Dendritic cell treated with granulocyte-macrophage colony-stimulating factor and Interleukin-4, amounts not matched to agents 40 ng/mL and 50 ng/mL, for 4 days (primary cell): ENCODE measurements at regions not wholly inside any gene's neighbourhood (a gene's known extent, or its start where the extent isn't known, plus 50 kb on each side); places are given as distances from the start of the nearest gene placed in this dataset.
"Not testable (repeated sequence)": the region's sequence is repeated elsewhere in the genome, so short reads cannot be mapped to it uniquely, and the experiment has no call there.

Experiments
- H3K27ac Mint-ChIP-seq: one replicate; pipeline ENCODE4 v1.8.0; 2022; ENCODE audit warnings: mild to moderate bottlenecking, mixed read lengths
- H3K27me3 Mint-ChIP-seq: one replicate; pipeline ENCODE4 v1.8.0; 2022; ENCODE audit warnings: mild to moderate bottlenecking, mixed read lengths
- H3K36me3 Mint-ChIP-seq: one replicate; pipeline ENCODE4 v1.8.0; 2022; ENCODE audit warnings: low read depth, mixed read lengths
- H3K4me1 Mint-ChIP-seq: one replicate; pipeline ENCODE4 v1.8.0; 2022; ENCODE audit warnings: low read depth, mixed read lengths
- H3K4me3 Mint-ChIP-seq: one replicate; pipeline ENCODE4 v1.8.0; 2022; ENCODE audit warnings: mild to moderate bottlenecking, moderate library complexity, mixed read lengths
- H3K9me3 Mint-ChIP-seq: one replicate; pipeline ENCODE4 v1.8.0; 2022; ENCODE audit warnings: mixed read lengths
- intact Hi-C: fragments of 100-400 bp; cut with micrococcal nuclease; formaldehyde crosslinking; loops from one replicate; pipeline ENCODE4 v1.15.0; 2022

- H3K27ac Mint-ChIP-seq: no peak overlapping the region
- intact Hi-C loops: no loop called here
- H3K36me3 Mint-ChIP-seq: no peaks in the 10 kb centered on the region
- H3K27me3 Mint-ChIP-seq: no peaks in the 10 kb centered on the region
- no peak overlapping the region for H3K4me3 Mint-ChIP-seq
- no peaks in the 10 kb centered on the region for H3K4me1 Mint-ChIP-seq
- H3K9me3 Mint-ChIP-seq: peaks cover 17% of the 10 kb centered on the region
Measured at GRCh38 chr21:23101111-23101510, 2102.9 kb downstream of the NCAM2 start.

DNA sequence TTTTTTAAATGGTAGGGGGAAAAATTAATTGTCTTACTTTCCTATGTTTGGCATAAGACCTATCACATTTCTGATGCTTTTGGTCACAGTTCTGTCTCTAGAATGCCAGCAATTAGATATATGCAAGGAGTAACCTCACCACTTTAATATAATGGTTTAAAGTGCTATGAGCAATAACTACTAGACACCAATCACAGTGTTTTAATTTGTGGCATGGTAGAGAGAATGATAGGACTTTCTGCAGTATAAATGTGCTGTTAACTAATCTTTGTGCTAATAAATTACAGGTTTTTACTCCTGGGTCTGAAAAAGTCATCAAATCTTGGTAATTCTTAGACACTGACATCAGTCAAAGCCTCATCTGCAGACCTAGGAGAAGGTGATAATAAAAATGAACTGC lies 2110.3 kb downstream of the NCAM2 start:
- H3K27me3 Mint-ChIP-seq: no peaks in the 10 kb centered on the region
- intact Hi-C loops: no loop called here
- H3K36me3 Mint-ChIP-seq: no peaks in the 10 kb centered on the region
- H3K4me1 Mint-ChIP-seq: no peaks in the 10 kb centered on the region
- H3K9me3 Mint-ChIP-seq: no peaks in the 10 kb centered on the region
- no peak overlapping the region for H3K4me3 Mint-ChIP-seq
- H3K27ac Mint-ChIP-seq: no peak overlapping the region

DNA sequence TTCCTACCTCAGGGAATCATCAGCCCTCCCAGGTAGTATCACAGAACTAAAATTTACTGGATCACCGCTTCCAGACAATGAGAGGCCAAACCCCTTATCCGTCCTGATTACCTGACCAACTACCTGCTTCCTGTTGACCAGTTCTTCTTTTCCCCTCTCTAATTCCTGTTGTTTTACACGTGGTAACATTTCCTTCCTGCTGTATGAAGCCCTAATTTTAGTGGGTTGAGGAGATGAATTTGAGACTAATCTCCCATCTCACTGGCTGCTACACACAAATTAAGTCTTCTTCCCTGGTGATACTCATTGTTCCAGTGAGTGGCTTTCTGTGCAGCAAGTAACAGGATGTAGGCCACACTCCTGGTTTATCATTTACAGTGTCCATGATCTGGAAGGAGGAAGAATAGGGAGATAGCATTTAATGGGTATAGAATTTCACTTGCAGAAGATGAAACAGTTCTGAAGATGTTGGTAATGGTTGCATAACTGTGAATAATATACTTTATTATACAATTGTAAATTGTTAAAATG lies 2112.9 kb downstream of the NCAM2 start:
- no peaks in the 10 kb centered on the region for H3K36me3 Mint-ChIP-seq
- no peak overlapping the region for H3K4me3 Mint-ChIP-seq
- H3K27me3 Mint-ChIP-seq: no peaks in the 10 kb centered on the region
- intact Hi-C loops: no loop called here
- H3K4me1 Mint-ChIP-seq: no peaks in the 10 kb centered on the region
- H3K9me3 Mint-ChIP-seq: no peaks in the 10 kb centered on the region
- H3K27ac Mint-ChIP-seq: no peak overlapping the region

GRCh38 chr21:23119491-23119890 lies 2121.3 kb downstream of the NCAM2 start:
- H3K27ac Mint-ChIP-seq: no peak overlapping the region
- no peaks in the 10 kb centered on the region for H3K4me1 Mint-ChIP-seq
- peaks cover 9% of the 10 kb centered on the region for H3K9me3 Mint-ChIP-seq
- H3K27me3 Mint-ChIP-seq: no peaks in the 10 kb centered on the region
- no peaks in the 10 kb centered on the region for H3K36me3 Mint-ChIP-seq
- H3K4me3 Mint-ChIP-seq: no peak overlapping the region
- intact Hi-C loops: no loop called here

DNA sequence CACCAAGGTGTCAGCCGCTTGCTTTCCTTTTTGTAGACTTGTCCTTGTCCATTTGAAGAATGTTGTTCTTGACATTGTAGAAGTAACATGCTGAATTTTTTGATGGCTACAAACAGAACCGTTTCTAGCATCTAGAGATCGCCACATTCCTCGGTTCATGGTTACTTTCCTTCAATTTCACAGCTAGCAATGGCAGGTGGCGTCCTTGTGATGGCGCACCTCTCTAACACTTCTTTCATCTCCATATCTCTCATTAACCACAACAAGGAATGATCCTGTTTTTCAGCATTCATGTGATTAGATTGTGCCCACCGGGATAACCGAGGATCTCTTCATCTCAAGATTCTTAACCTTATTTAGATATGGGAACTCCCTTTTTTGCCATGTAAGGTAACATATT lies 2129.8 kb downstream of the NCAM2 start:
- Mint-ChIP-seq H3K27me3 (no peaks in the 10 kb centered on the region), H3K9me3 (no peaks in the 10 kb centered on the region), H3K4me3 (no peak overlapping the region), H3K36me3 (no peaks in the 10 kb centered on the region), H3K4me1 (no peaks in the 10 kb centered on the region), H3K27ac (no peak overlapping the region)
- intact Hi-C loops: no loop called here

- Mint-ChIP-seq H3K27ac (no peak overlapping the region), H3K4me1 (no peaks in the 10 kb centered on the region), H3K27me3 (no peaks in the 10 kb centered on the region), H3K4me3 (no peak overlapping the region), H3K9me3 (peaks cover 7% of the 10 kb centered on the region), H3K36me3 (no peaks in the 10 kb centered on the region)
- intact Hi-C loops: no loop called here
Measured at GRCh38 chr21:23130308-23130707, 2132.1 kb downstream of the NCAM2 start.

- no peaks in the 10 kb centered on the region for H3K27me3 Mint-ChIP-seq
- H3K4me1 Mint-ChIP-seq: no peaks in the 10 kb centered on the region
- no peak overlapping the region for H3K4me3 Mint-ChIP-seq
- H3K27ac Mint-ChIP-seq: no peak overlapping the region
- peaks cover 11% of the 10 kb centered on the region for H3K9me3 Mint-ChIP-seq
- intact Hi-C loops: no loop called here
- H3K36me3 Mint-ChIP-seq: no peaks in the 10 kb centered on the region
Measured at GRCh38 chr21:23131177-23131576, 2133.0 kb downstream of the NCAM2 start.

GRCh38 chr21:23138797-23139196 lies 2140.6 kb downstream of the NCAM2 start:
- H3K36me3 Mint-ChIP-seq: no peaks in the 10 kb centered on the region

GRCh38 chr21:23152130-23152529 lies 2153.9 kb downstream of the NCAM2 start:
- no peaks in the 10 kb centered on the region for H3K27me3 Mint-ChIP-seq
- no peaks in the 10 kb centered on the region for H3K4me1 Mint-ChIP-seq
- intact Hi-C loops: no loop called here
- no peak overlapping the region for H3K27ac Mint-ChIP-seq
- H3K9me3 Mint-ChIP-seq: no peaks in the 10 kb centered on the region
- H3K4me3 Mint-ChIP-seq: no peak overlapping the region
- H3K36me3 Mint-ChIP-seq: no peaks in the 10 kb centered on the region

More at GRCh38 chr21:23138797-23139196, 2140.6 kb downstream of the NCAM2 start:
- Mint-ChIP-seq H3K27ac (no peak overlapping the region), H3K4me1 (no peaks in the 10 kb centered on the region), H3K27me3 (no peaks in the 10 kb centered on the region), H3K9me3 (peaks cover 34% of the 10 kb centered on the region), H3K4me3 (no peak overlapping the region)
- intact Hi-C loops: no loop called here

DNA sequence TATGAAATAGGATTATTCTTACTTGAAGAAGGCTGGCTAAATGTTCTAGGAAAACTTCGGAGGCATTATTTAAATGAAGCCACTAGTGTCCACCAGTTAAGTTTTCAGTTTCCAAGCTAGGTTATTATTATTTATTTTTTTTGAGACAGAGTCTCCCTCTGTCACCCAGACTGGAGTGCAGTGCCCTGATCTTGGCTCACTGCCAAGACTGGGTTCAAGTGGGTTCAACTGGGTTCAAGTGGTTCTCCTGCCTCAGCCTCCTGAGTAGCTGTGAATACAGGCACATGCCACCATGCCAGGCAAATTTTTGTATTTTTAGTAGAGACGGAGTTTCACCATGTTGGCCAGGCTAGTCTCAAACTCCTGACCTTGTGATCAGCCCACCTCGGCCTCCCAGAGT lies 2155.6 kb downstream of the NCAM2 start:
- H3K27me3 Mint-ChIP-seq, H3K27ac Mint-ChIP-seq, H3K4me3 Mint-ChIP-seq, H3K36me3 Mint-ChIP-seq, H3K9me3 Mint-ChIP-seq, H3K4me1 Mint-ChIP-seq, intact Hi-C loops: not testable (repeated sequence)

DNA sequence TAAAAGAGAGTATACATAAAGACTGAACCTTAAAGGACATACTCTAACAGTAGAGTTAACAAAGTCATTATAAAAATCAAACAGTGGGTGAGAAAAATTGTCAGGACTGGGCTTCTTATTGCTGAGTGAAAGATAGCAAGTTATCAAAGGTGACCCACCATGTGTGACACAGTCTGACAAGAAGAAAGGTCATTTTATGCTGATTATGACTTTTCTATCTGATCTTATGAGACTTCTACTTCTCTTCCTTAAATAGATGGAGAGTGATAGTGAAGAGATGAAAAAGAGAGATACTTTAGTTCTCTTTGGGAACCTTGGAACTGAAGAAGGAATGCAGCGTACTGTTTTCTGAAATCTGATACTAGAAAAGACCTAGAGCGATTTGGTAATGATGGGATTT lies 2157.1 kb downstream of the NCAM2 start:
- no peaks in the 10 kb centered on the region for H3K9me3 Mint-ChIP-seq
- H3K27me3 Mint-ChIP-seq: no peaks in the 10 kb centered on the region
- intact Hi-C loops: no loop called here
- H3K27ac Mint-ChIP-seq: no peak overlapping the region
- H3K36me3 Mint-ChIP-seq: no peaks in the 10 kb centered on the region
- H3K4me1 Mint-ChIP-seq: no peaks in the 10 kb centered on the region
- no peak overlapping the region for H3K4me3 Mint-ChIP-seq

DNA sequence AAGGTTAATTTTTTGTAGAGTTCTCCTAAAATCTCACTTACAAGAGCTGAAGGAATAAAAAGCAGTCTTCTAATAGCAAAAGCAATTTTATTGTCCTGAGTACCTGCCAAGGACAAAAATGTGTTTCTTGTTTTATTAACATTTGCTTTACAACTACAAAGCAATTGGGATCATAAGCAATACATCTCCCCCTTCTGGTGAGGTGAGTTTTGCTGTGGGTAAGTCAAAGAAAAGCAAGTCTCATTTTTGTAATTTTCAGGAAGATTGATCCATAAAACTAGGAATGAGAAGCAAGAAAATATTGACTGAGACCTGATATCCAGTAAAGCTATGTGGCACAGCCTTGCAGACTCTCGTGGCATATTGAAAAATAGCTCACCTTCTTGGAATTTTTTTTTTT lies 2162.7 kb downstream of the NCAM2 start:
- Mint-ChIP-seq H3K9me3 (no peaks in the 10 kb centered on the region), H3K27me3 (no peaks in the 10 kb centered on the region), H3K36me3 (no peaks in the 10 kb centered on the region), H3K4me3 (no peak overlapping the region), H3K27ac (no peak overlapping the region), H3K4me1 (no peaks in the 10 kb centered on the region)
- intact Hi-C loops: no loop called here

- Mint-ChIP-seq H3K36me3 (no peaks in the 10 kb centered on the region), H3K27ac (no peak overlapping the region), H3K4me3 (no peak overlapping the region), H3K27me3 (no peaks in the 10 kb centered on the region), H3K4me1 (no peaks in the 10 kb centered on the region), H3K9me3 (no peaks in the 10 kb centered on the region)
- intact Hi-C loops: no loop called here
Measured at GRCh38 chr21:23162198-23162946, 2164.2 kb downstream of the NCAM2 start.
